Osteocyte (in vitro differentiated cells): ENCODE measurements at regions not wholly inside any gene's neighbourhood (a gene's known extent, or its start where the extent isn't known, plus 50 kb on each side); places are given as distances from the start of the nearest gene placed in this dataset.
A peak's percentile ranks its signal among the peaks of the same experiment; 100 is the strongest.

Source experiments
- DNase-seq: peaks from one replicate; pipeline ENCODE4 v3.0.0; 2021; ENCODE audit warnings: mixed read lengths; ENCODE audit not compliant: unreplicated experiment; ENCODE audit errors: extremely low spot score
- H3K27ac Mint-ChIP-seq: one replicate; pipeline ENCODE4 v1.8.0; 2021; ENCODE audit warnings: mild to moderate bottlenecking, mixed read lengths; ENCODE audit not compliant: unreplicated experiment
- H3K27me3 Mint-ChIP-seq: one replicate; pipeline ENCODE4 v1.8.0; 2021; ENCODE audit warnings: mixed read lengths; ENCODE audit not compliant: unreplicated experiment
- H3K36me3 Mint-ChIP-seq: one replicate; pipeline ENCODE4 v1.8.0; 2021; ENCODE audit warnings: mixed read lengths; ENCODE audit not compliant: unreplicated experiment
- H3K4me1 Mint-ChIP-seq: one replicate; pipeline ENCODE4 v1.8.0; 2021; ENCODE audit warnings: mixed read lengths; ENCODE audit not compliant: unreplicated experiment
- H3K4me3 Mint-ChIP-seq: one replicate; pipeline ENCODE4 v1.8.0; 2021; ENCODE audit warnings: mild to moderate bottlenecking, moderate library complexity, mixed read lengths; ENCODE audit not compliant: unreplicated experiment
- H3K9me3 Mint-ChIP-seq: one replicate; pipeline ENCODE4 v1.8.0; 2021; ENCODE audit warnings: mixed read lengths; ENCODE audit not compliant: unreplicated experiment
- CTCF ChIP-seq: fragments of 200-600 bp; sonication (generic); IDR thresholded peaks from 2 replicates; pipeline ENCODE4 v1.5.0; 2021; ENCODE audit warnings: antibody characterized with exemption, mild to moderate bottlenecking, moderate library complexity

GRCh38 chr15:68506071-68506470, 72.7 kb upstream of the CORO2B start:
- no peak overlapping the region for H3K27ac Mint-ChIP-seq
- peaks cover 32% of the 10 kb centered on the region for H3K4me1 Mint-ChIP-seq
- H3K4me3 Mint-ChIP-seq = no peak overlapping the region
- H3K36me3 Mint-ChIP-seq = no peaks in the 10 kb centered on the region
- H3K9me3 Mint-ChIP-seq = no peaks in the 10 kb centered on the region
- no peaks in the 10 kb centered on the region for H3K27me3 Mint-ChIP-seq
- TF ChIP-seq CTCF = no peak
- DNase-seq = peak; percentile 57

- no peak for TF ChIP-seq CTCF
- Mint-ChIP-seq H3K27me3 (no peaks in the 10 kb centered on the region), H3K4me1 (peaks cover 40% of the 10 kb centered on the region), H3K4me3 (no peak overlapping the region), H3K9me3 (no peaks in the 10 kb centered on the region), H3K36me3 (no peaks in the 10 kb centered on the region), H3K27ac (no peak overlapping the region)
- no peak for DNase-seq
Measured at GRCh38 chr15:68507447-68507846, 71.3 kb upstream of the CORO2B start.

GRCh38 chr15:68508485-68509189, 70.2 kb upstream of the CORO2B start:
- no peak for TF ChIP-seq CTCF
- Mint-ChIP-seq H3K27ac (no peak overlapping the region), H3K36me3 (no peaks in the 10 kb centered on the region), H3K27me3 (no peaks in the 10 kb centered on the region), H3K4me1 (peaks cover 52% of the 10 kb centered on the region), H3K4me3 (no peak overlapping the region), H3K9me3 (peaks cover 5% of the 10 kb centered on the region)
- peak; percentile 64 for DNase-seq

GRCh38 chr15:68510558-68510957, 68.2 kb upstream of the CORO2B start:
- Mint-ChIP-seq H3K4me1 (peaks cover 53% of the 10 kb centered on the region), H3K36me3 (no peaks in the 10 kb centered on the region), H3K9me3 (peaks cover 7% of the 10 kb centered on the region)

More at GRCh38 chr15:68510558-68510957, 68.2 kb upstream of the CORO2B start:
- TF ChIP-seq CTCF = no peak
- Mint-ChIP-seq H3K27me3 (no peaks in the 10 kb centered on the region), H3K4me3 (no peak overlapping the region), H3K27ac (peak overlapping the region; percentile 94)
- DNase-seq = peak; percentile 25
